Smooth muscle cell of the brain vasculature (primary cell): ENCODE measurements at regions not wholly inside any gene's neighbourhood (a gene's known extent, or its start where the extent isn't known, plus 50 kb on each side); places are given as distances from the start of the nearest gene placed in this dataset.
"Not testable (repeated sequence)": the region's sequence is repeated elsewhere in the genome, so short reads cannot be mapped to it uniquely, and the experiment has no call there.

Source experiments
- DNase-seq: peaks from one replicate; pipeline ENCODE4 v3.0.0-alpha.2; 2012; ENCODE audit warnings: low read depth, low spot score

DNA sequence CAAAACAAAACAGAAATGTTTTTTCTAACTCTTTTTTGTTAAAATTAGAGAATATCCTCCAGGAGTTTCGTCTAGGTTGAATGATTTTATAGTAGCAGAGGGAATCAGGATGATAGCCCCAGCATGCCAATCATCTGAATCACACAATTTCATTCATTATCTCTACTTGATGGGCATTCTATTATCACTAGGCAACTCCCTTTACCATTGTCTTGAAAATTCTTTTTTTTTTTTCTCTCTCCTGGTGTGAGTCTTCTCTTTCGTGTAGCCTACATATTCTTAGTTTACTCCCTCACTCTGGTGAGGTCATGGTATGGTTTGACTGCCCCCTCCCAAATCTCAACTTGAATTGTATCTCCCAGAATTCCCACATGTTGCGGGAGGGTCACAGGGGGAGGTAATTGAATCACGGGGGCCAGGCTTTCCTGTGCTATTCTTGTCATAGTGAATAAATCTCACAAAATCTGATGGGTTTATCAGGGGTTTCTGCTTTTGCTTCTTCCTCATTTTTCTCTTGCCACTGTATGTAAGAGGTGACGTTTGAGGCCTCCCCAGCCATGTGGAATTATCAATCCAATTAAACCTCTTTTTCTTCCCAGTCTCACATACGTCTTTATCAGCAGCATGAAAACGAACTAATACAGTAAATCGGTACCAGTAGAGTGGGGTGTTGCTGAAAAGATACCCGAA, 105.0 kb downstream of the OTUD1 start:
- no peak for DNase-seq

- DNase-seq: not testable (repeated sequence)
Measured at GRCh38 chr10:23545866-23546265, 107.0 kb downstream of the OTUD1 start.

GRCh38 chr10:23556727-23557440, 118.0 kb downstream of the OTUD1 start:
- DNase-seq: no peak

DNA sequence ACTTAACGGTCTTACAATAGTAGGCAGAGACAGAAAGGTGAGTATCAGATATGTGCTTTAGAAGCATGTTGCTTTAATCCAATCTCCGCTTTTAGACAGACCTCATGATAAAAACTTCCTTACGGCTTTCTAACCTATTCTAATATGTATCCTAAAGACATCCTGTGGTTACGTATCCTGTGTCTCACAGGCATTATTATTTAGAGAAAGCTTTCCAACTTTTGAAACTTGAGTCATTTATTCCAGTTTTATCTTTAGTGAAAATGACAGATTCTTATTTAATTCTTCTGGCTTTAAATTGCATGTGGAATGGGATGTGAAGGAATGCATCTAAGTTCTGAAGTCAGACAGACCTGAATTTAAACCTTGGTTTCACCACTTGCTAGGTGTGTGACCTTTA, 118.9 kb downstream of the OTUD1 start:
- no peak for DNase-seq

- no peak for DNase-seq
Measured at GRCh38 chr10:23558361-23558799, 119.5 kb downstream of the OTUD1 start.

- no peak for DNase-seq
Measured at GRCh38 chr10:23568996-23569395, 130.1 kb downstream of the OTUD1 start.

GRCh38 chr10:23571884-23572283, 133.0 kb downstream of the OTUD1 start:
- DNase-seq: no peak

GRCh38 chr10:23581906-23582450, 143.1 kb downstream of the OTUD1 start:
- DNase-seq: no peak

- no peak for DNase-seq
Measured at GRCh38 chr10:23584396-23584795, 145.5 kb downstream of the OTUD1 start.

DNA sequence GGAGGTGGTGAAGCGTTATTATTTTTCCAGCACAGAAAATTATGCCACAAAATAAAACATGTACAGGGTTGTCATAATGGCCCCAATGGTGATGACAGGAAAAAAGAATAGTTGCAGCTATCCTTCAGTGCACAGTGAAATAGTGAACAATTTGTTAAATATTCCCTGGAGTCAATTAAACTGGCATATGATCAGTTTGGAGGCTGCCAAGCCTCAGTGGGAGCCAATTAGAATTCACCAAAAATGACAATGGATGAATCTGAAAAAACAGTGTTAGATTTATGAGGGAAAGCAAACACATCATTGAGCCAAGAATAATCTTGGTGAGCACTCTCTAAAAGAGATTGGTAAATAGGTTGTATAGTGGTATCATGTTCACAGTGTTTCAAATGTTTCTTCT, 146.3 kb downstream of the OTUD1 start:
- no peak for DNase-seq

- DNase-seq: no peak
Measured at GRCh38 chr10:23585666-23586065, 146.8 kb downstream of the OTUD1 start.

DNA sequence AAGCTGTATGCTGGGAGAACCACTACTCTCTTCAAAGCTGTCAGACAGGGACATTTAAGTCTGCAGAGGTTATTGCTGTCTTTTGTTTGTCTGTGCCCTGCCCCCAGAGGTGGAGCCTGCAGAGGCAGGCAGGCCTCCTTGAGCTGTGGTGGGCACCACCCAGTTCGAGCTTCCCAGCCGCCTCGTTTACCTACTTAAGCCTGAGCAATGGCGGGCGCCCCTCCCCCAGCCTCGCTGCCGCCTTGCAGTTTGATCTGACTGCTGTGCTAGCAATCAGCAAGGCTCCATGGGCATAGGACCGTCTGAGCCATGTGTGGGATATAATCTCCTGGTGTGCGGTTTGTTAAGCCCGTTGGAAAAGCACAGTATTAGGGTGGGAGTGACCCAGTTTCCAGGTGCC, 156.4 kb downstream of the OTUD1 start:
- DNase-seq: not testable (repeated sequence)

GRCh38 chr10:23604613-23605012, 165.7 kb downstream of the OTUD1 start:
- DNase-seq: no peak

DNA sequence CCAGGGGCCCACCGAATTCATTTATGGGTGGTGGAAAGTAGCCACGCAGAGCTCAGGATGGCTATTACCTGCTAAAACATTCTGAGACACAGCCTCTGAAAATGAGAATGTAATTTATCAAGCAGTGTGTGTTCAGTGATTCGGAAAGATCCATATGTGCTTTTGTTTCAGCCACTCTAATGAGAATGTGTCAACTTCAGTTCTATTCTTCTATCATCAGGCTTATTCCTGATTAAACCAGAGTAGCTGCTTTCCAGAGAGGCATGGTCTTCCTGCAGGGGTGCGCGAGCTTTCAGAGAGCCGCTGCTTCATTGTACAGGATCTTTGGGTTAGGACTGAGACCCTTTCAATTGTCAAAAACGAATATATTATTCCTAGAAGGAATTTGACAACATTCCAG, 167.6 kb downstream of the OTUD1 start:
- DNase-seq: no peak

GRCh38 chr10:23608926-23609325, 170.1 kb downstream of the OTUD1 start:
- no peak for DNase-seq

GRCh38 chr10:23610626-23611307, 171.9 kb downstream of the OTUD1 start:
- DNase-seq: no peak

GRCh38 chr10:23611308-23612029, 172.6 kb downstream of the OTUD1 start:
- DNase-seq: no peak

GRCh38 chr10:23613900-23614299, 175.0 kb downstream of the OTUD1 start:
- no peak for DNase-seq

GRCh38 chr10:23614483-23614882, 175.6 kb downstream of the OTUD1 start:
- no peak for DNase-seq

DNA sequence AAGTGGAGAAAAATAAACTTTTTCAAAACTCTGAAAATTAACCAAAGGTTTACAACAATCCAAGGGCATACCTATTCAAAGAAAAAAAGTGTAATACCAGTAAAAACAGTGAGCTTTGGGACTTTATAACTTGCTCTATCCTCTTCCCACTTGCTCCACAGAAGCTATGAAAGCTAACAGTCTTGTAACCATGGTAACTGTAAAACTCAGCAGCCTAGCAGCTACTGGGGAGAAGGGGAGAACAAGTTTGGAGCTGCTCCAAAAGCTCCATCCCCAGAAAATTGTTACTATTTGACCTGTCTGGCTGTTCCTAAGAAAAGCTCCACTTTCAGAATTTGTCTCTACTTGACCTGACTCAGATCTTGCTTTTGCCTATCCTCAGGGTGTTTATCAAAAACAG, 191.5 kb downstream of the OTUD1 start:
- no peak for DNase-seq

GRCh38 chr10:23630885-23631284, 192.0 kb downstream of the OTUD1 start:
- DNase-seq: no peak
